ENCODE measurements at regions not wholly inside any gene's neighbourhood (a gene's known extent, or its start where the extent isn't known, plus 50 kb on each side); places are given as distances from the start of the nearest gene placed in this dataset.
"Not testable (repeated sequence)": the region's sequence is repeated elsewhere in the genome, so short reads cannot be mapped to it uniquely, and the experiment has no call there.

DNA sequence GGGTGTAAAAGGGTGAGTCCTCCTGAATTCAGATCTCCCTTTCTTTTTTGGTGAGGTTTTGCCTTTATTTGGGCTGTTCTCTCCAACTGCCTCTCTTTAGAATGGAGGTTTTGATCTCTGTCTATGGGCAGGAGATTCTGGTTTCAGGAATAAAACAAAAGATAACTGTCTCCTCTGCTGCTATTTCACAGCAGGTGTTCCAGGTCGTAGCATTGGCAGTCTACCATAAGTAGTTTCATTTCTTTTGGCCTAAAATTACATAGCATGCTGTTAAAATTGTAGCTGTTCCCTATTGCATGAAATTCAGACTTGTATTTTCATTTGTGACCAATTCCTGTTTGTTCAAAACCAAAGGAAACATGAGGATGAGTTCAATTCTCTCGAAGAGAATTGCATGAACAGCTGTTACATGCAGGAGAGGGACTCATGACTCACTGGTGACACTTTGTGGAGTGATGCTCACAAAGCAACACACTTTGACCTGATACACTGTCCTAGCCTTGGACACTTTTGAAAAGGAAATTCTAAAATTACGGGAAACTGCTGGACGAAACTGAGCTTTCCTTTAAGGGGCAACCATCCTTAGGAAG lies 76.8 kb upstream of the SIRPG start:
- Histone ChIP-seq H3K4me2 (ENCODE audit: low read length) (no peak overlapping the region), H3K36me3 (ENCODE audit: insufficient read depth, low read length) (no peaks in the 10 kb centered on the region), H3K4me1 (ENCODE audit: insufficient read depth, low read length, severe bottlenecking) (no peaks in the 10 kb centered on the region), H3K27ac (ENCODE audit: low read depth, low read length, poor library complexity, severe bottlenecking) (no peak overlapping the region), H3F3A (ENCODE audit: insufficient read depth, low read length) (no peaks in the 10 kb centered on the region), H3K9me2 (ENCODE audit: low read depth, low read length) (no peaks in the 10 kb centered on the region), H4K20me1 (ENCODE audit: insufficient read depth, low read length) (no peaks in the 10 kb centered on the region), H3K27me3 (ENCODE audit: insufficient read depth, low read length) (no peaks in the 10 kb centered on the region), H3K9ac (ENCODE audit: low read length) (no peak overlapping the region), H3K4me3 (ENCODE audit: low read depth, low read length, poor library complexity, severe bottlenecking) (no peak overlapping the region), H3K79me2 (ENCODE audit: insufficient read depth, low read length) (no peaks in the 10 kb centered on the region), H3K9me3 (ENCODE audit: low read length) (no peaks in the 10 kb centered on the region), H2AFZ (ENCODE audit: low read length) (no peak overlapping the region)
- TF ChIP-seq, protein P1, sequence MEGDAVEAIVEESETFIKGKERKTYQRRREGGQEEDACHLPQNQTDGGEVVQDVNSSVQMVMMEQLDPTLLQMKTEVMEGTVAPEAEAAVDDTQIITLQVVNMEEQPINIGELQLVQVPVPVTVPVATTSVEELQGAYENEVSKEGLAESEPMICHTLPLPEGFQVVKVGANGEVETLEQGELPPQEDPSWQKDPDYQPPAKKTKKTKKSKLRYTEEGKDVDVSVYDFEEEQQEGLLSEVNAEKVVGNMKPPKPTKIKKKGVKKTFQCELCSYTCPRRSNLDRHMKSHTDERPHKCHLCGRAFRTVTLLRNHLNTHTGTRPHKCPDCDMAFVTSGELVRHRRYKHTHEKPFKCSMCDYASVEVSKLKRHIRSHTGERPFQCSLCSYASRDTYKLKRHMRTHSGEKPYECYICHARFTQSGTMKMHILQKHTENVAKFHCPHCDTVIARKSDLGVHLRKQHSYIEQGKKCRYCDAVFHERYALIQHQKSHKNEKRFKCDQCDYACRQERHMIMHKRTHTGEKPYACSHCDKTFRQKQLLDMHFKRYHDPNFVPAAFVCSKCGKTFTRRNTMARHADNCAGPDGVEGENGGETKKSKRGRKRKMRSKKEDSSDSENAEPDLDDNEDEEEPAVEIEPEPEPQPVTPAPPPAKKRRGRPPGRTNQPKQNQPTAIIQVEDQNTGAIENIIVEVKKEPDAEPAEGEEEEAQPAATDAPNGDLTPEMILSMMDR (IDR thresholded peaks at IDR 0.05; ENCODE audit: low read length): no peak
- TF ChIP-seq EZH2 (IDR thresholded peaks at IDR 0.05; ENCODE audit: borderline replicate concordance, low read length): no peak

DNA sequence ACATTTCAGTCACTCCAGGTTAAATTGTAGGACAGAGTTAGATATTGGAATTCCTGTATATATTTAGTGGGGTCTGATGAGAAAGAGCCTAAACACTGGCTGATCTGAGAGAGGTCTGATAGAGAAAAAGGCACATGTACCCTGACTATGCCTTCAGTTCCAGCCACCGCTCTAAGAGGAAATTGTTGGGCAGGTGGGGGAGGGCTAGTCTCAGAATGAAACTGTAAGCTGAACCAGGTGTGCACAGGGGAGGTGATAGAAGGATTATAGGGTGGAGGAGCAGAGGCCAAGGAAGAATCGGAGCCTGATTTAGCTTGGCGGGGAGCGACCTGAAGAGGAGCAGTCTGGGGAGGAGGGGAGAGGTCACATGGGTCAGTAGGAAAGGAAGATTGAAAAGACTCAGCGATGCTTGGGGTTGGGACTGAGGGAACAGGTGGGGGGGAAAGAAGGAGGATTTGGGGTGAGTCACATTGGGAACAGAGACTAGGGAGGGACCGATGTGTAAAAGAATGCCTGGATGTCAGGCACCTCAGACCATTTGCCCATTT lies 74.3 kb upstream of the SIRPG start:
- not testable (repeated sequence) for H3K9me2 ChIP-seq (ENCODE audit: low read depth, low read length); H3K4me2 ChIP-seq (ENCODE audit: low read length); H4K20me1 ChIP-seq (ENCODE audit: insufficient read depth, low read length); H3K9ac ChIP-seq (ENCODE audit: low read length); H3K79me2 ChIP-seq (ENCODE audit: insufficient read depth, low read length); H3K36me3 ChIP-seq (ENCODE audit: insufficient read depth, low read length); H3K4me3 ChIP-seq (ENCODE audit: low read depth, low read length, poor library complexity, severe bottlenecking); H3K4me1 ChIP-seq (ENCODE audit: insufficient read depth, low read length, severe bottlenecking); H2AFZ ChIP-seq (ENCODE audit: low read length); H3F3A ChIP-seq (ENCODE audit: insufficient read depth, low read length); H3K9me3 ChIP-seq (ENCODE audit: low read length); H3K27me3 ChIP-seq (ENCODE audit: insufficient read depth, low read length); H3K27ac ChIP-seq (ENCODE audit: low read depth, low read length, poor library complexity, severe bottlenecking)

DNA sequence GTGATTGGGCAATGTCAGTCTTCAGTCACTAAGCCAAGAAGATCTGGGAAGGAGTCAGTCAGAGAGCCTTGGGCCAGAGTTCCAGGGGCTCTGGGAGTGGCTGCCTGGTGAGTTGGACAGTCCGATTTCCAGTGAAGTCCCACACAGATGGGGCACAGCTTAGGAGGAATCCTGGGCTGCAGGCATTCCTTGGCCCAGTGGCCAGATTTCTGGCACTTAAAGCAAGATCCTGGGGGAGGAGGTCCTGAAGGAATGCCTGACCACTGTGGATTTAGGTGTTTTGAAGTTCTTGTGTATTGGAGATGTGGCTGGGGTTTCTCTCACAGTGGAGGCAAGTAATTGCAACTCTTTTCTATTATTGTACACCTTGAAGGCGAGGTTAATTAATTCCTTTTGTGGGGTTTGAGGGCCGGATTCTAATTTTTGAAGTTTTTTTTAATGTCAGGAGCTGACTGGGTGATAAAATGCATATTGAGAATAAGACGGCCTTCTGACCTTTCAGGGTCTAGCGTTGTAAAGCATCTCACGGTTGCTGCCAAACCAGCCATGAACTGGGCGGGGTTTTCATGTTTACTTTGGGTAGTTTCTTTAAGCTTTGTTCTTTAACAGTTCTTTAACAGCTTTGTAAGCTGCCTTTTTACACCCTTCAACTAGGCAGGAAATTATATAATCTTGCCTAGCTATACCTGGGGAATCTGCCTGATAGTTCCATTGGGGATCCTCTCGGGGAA lies 73.6 kb upstream of the SIRPG start:
- not testable (repeated sequence) for H3K9me2 ChIP-seq (ENCODE audit: low read depth, low read length); H3K4me2 ChIP-seq (ENCODE audit: low read length); H3K27me3 ChIP-seq (ENCODE audit: insufficient read depth, low read length); H4K20me1 ChIP-seq (ENCODE audit: insufficient read depth, low read length); H3K27ac ChIP-seq (ENCODE audit: low read depth, low read length, poor library complexity, severe bottlenecking); H3K9ac ChIP-seq (ENCODE audit: low read length); H3K4me3 ChIP-seq (ENCODE audit: low read depth, low read length, poor library complexity, severe bottlenecking); H3K4me1 ChIP-seq (ENCODE audit: insufficient read depth, low read length, severe bottlenecking); H3K36me3 ChIP-seq (ENCODE audit: insufficient read depth, low read length); H3K9me3 ChIP-seq (ENCODE audit: low read length); H2AFZ ChIP-seq (ENCODE audit: low read length); H3F3A ChIP-seq (ENCODE audit: insufficient read depth, low read length); H3K79me2 ChIP-seq (ENCODE audit: insufficient read depth, low read length)

DNA sequence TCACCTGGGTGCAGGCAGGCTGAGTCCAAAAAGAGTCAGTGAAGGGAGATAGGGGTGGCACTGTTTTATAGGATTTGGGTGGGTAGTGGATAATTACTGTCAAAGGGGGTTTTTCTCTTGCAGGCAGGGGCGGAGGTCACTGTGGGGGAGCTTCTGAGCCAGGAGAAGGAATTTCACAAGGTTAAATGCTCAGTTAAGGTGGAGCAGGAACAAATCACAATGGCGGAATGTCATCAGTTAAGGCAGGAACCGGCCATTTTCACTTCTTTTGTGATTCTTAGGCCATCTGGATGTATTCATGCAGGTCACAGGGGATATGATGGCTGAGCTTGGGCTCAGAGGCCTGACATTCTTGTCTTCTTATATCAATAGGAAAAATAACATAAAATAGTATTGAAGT lies 69.7 kb upstream of the SIRPG start:
- not testable (repeated sequence) for H3K36me3 ChIP-seq (ENCODE audit: insufficient read depth, low read length); H3K9me3 ChIP-seq (ENCODE audit: low read length); H3K4me1 ChIP-seq (ENCODE audit: insufficient read depth, low read length, severe bottlenecking); H3K4me2 ChIP-seq (ENCODE audit: low read length); H3F3A ChIP-seq (ENCODE audit: insufficient read depth, low read length); H3K4me3 ChIP-seq (ENCODE audit: low read depth, low read length, poor library complexity, severe bottlenecking); H3K9ac ChIP-seq (ENCODE audit: low read length); H3K9me2 ChIP-seq (ENCODE audit: low read depth, low read length); H3K79me2 ChIP-seq (ENCODE audit: insufficient read depth, low read length); H2AFZ ChIP-seq (ENCODE audit: low read length); H3K27me3 ChIP-seq (ENCODE audit: insufficient read depth, low read length); H4K20me1 ChIP-seq (ENCODE audit: insufficient read depth, low read length); H3K27ac ChIP-seq (ENCODE audit: low read depth, low read length, poor library complexity, severe bottlenecking)

All from OCI-LY1 (cell line).